ENCODE measurements at regions not wholly inside any gene's neighbourhood (a gene's known extent, or its start where the extent isn't known, plus 50 kb on each side); places are given as distances from the start of the nearest gene placed in this dataset.

DNA sequence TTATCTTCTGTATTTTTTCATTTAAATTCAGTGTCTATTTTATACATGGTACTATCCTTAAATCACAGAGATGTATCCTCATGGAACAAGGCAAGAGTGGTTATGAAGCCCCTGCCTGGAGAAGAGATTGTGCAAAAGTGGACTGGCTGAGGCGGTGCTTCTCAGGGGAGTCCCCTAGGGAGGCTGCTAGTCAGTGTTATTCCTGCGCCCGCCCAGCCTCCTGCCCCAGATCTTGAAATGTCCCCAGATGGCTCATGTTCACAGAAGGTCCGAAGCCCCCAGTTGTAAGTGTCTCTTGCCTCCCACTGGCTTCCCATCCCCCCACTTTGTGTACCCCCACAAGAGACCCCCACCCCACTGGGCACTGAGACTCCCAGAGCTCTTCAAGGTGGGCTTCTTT is 366.9 kb downstream of the TNS3 start:
- no peak overlapping the region for H3K4me2 ChIP-seq (ENCODE audit: low read length)
- no peak overlapping the region for H3K4me3 ChIP-seq (replicated peaks in 1 of 2; ENCODE audit: low read depth in 1 of 2, low read length in 2 of 2)
- H2AFZ ChIP-seq (ENCODE audit: low read depth, low read length, poor library complexity, severe bottlenecking): no peak overlapping the region
- TF ChIP-seq POLR2A (IDR thresholded peaks at IDR 0.05; ENCODE audit: borderline replicate concordance, extremely low read depth, insufficient read depth, insufficient read length) (no peak), ELF1 (IDR thresholded peaks at IDR 0.05; ENCODE audit: borderline replicate concordance, low read depth) (no peak), POLR2AphosphoS5 (IDR thresholded peaks at IDR 0.05; ENCODE audit: low read depth, low read length) (no peak), ZBTB33 (IDR thresholded peaks at IDR 0.05; ENCODE audit: extremely low read depth, insufficient replicate concordance, low read length) (no peak), FOSL1 (IDR thresholded peaks at IDR 0.05; ENCODE audit: low read depth) (no peak), ATF3 (IDR thresholded peaks at IDR 0.05) (no peak), SIN3A (IDR thresholded peaks at IDR 0.05; ENCODE audit: low read depth) (no peak), CBX3 (IDR thresholded peaks at IDR 0.05; ENCODE audit: low read depth) (no peak), EZH2phosphoT487 (IDR thresholded peaks at IDR 0.05; ENCODE audit: borderline replicate concordance) (no peak), TCF7L2 (IDR thresholded peaks at IDR 0.05; ENCODE audit: borderline replicate concordance, extremely low read depth, insufficient read depth, insufficient read length) (no peak), CTCF (IDR thresholded peaks at IDR 0.05 in 2 of 3, conservative IDR thresholded peaks at IDR 0.05 in 1 of 3; ENCODE audit: borderline replicate concordance in 1 of 3, insufficient read depth in 1 of 3, low read depth in 2 of 3, low read length in 2 of 3) (no peak), ZNF274 (IDR thresholded peaks at IDR 0.05; ENCODE audit: low read depth, low read length) (no peak), EGR1 (IDR thresholded peaks at IDR 0.05; ENCODE audit: low read depth) (no peak), JUND (IDR thresholded peaks at IDR 0.05) (no peak), ZFX (IDR thresholded peaks at IDR 0.05) (no peak), EZH2 (IDR thresholded peaks at IDR 0.05) (no peak)
- TF ChIP-seq, protein P1, sequence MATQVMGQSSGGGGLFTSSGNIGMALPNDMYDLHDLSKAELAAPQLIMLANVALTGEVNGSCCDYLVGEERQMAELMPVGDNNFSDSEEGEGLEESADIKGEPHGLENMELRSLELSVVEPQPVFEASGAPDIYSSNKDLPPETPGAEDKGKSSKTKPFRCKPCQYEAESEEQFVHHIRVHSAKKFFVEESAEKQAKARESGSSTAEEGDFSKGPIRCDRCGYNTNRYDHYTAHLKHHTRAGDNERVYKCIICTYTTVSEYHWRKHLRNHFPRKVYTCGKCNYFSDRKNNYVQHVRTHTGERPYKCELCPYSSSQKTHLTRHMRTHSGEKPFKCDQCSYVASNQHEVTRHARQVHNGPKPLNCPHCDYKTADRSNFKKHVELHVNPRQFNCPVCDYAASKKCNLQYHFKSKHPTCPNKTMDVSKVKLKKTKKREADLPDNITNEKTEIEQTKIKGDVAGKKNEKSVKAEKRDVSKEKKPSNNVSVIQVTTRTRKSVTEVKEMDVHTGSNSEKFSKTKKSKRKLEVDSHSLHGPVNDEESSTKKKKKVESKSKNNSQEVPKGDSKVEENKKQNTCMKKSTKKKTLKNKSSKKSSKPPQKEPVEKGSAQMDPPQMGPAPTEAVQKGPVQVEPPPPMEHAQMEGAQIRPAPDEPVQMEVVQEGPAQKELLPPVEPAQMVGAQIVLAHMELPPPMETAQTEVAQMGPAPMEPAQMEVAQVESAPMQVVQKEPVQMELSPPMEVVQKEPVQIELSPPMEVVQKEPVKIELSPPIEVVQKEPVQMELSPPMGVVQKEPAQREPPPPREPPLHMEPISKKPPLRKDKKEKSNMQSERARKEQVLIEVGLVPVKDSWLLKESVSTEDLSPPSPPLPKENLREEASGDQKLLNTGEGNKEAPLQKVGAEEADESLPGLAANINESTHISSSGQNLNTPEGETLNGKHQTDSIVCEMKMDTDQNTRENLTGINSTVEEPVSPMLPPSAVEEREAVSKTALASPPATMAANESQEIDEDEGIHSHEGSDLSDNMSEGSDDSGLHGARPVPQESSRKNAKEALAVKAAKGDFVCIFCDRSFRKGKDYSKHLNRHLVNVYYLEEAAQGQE (IDR thresholded peaks at IDR 0.05; ENCODE audit: low read depth): no peak
- no TSS peak for BruUV-seq (replicated peaks)
- no peak overlapping the region for H3K9ac ChIP-seq (ENCODE audit: low read length)
- no peaks in the 10 kb centered on the region for H3K79me2 ChIP-seq (ENCODE audit: insufficient read depth, low read length)
- H3K9me2 ChIP-seq (ENCODE audit: insufficient read depth): no peaks in the 10 kb centered on the region
- H3K9me3 ChIP-seq (ENCODE audit: control insufficient read depth in 1 of 2, insufficient read depth in 1 of 2, low read depth in 1 of 2, low read length in 2 of 2): no peaks in the 10 kb centered on the region
- no peak overlapping the region for H3K27ac ChIP-seq (ENCODE audit: low read depth, low read length)
- ATAC-seq (no peak), DNase-seq (ENCODE audit: low read depth, low spot score) (no peak)
- ChIA-PET CTCF (no interaction called here), RAD21 (ENCODE audit: low non-redundant PET in 1 of 2, low total read pairs in 2 of 2, uncharacterized antibody in 2 of 2, unreplicated experiment in 2 of 2) (no interaction called here), POLR2A (no interaction called here)
- intact Hi-C loops (cut with micrococcal nuclease): no loop called here
- H3K36me3 ChIP-seq (ENCODE audit: control insufficient read depth in 1 of 2, insufficient read depth in 2 of 2, low read length in 2 of 2): no peaks in the 10 kb centered on the region
- no peaks in the 10 kb centered on the region for H3K4me1 ChIP-seq (ENCODE audit: control insufficient read depth in 1 of 2, insufficient read depth in 2 of 2, low read length in 2 of 2)
- H4K20me1 ChIP-seq (ENCODE audit: insufficient read depth): no peaks in the 10 kb centered on the region
- H3K27me3 ChIP-seq (ENCODE audit: insufficient read depth, low read length): no peaks in the 10 kb centered on the region
